HG03354 (cell line): ENCODE measurements at regions not wholly inside any gene's neighbourhood (a gene's known extent, or its start where the extent isn't known, plus 50 kb on each side); places are given as distances from the start of the nearest gene placed in this dataset.

Experiments
- ATAC-seq: cut with Tn5 transposase; IDR thresholded peaks from one replicate; pipeline ENCODE4 v1.9.1; 2021; ENCODE audit warnings: mild to moderate bottlenecking; ENCODE audit not compliant: unreplicated experiment, poor library complexity, severe bottlenecking

- ATAC-seq, result no peak
Observed at GRCh38 chr13:109387471-109387870, 398.9 kb downstream of the IRS2 start.

DNA sequence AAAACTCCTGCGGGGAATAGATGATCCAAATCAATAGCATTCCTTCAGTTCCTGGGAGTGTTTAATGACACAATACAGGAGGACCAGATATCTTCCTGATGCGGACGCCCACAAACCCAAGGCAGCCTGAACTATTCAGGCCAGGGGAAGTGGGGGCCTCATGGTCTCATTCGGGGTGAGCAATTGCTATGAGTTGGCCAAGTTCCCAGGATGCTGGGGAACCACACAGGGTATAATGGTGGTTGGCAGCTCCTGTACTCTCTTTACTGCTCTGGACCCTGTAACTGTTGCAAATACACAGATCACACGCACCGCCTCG, 401.2 kb downstream of the IRS2 start:
- ATAC-seq, result no peak

DNA sequence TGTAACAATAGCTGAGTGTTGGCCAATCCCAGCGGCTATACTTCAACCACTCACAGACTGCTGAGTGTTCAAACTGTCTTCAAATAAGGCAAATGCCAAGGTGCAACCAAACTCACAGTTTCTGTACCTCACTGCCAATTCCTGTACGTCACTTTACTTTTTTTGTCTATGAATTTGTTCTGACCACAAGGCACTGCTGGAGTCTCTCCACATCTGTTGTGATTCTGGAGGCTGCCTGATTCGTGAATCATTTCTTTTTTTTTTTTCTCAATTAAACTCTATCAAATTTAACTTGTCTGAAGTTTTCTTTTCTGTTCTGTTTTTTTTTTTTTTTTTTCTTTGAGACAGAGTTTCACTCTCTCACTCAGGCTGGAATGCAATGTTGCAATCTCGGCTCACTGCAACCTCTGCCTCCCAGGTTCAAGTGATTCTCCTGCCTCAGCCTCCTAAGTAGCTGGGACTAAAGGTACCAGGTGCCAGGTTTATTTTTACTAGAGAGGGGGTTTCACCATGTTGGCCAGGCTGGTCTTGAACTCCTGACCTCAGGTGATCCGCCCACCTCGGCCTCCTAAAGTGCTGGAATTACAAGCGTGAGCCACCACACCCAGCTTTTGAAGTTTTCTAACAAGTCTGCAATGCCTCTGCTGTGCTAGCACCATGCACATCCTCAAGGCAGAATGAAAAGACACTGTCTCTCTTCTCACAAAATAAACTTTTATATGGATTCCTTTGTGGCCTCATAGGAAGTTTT, 401.7 kb downstream of the IRS2 start:
- ATAC-seq, result no peak

DNA sequence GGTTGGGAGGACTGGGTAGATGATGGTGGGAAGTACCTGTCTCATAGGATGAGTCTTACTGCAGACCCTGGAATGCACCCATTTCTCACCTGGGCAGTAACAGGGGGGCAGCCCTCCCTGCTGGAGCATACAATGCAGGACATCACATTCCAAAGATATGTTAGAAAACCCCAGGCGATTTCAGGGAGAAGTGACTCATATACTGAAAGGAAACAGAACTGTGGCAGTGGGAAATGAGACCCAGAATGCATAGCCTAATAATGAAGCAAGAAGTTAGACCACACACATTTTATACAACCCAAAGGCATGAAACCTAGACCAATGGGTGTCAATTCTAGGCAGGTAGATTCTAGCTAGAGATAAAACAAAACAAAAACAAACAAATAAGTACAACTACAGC, 402.7 kb downstream of the IRS2 start:
- ATAC-seq, result no peak

DNA sequence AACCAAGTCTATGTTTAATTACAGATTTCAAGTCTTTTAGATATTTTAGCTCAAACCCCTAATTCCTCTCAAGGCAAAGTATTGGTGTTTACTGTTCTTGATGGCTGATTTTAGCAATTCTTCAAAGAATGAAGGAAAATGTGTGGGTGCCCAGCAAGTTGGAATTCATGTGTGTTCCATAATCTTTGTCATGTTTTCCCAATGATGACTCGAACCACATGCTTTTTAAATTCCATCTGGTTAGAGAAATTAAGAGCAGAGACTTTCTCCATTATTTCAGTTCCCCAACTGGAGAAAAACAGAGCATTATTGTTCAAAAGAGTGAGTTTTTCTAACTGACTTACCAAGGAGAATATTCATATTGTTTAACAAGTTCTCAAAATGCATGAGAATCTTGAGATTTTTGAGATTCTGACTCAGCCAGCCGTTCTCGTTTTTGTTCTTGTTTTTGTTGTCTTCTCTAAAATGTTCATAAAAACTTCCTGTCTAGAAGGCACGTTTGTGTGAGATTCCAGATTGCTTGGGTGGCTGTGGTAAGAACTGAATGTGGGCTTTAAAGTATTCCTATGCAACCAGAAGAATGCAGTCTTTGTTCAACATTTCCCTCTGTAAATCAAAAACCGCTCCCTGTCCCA, 404.7 kb downstream of the IRS2 start:
- no peak for ATAC-seq

DNA sequence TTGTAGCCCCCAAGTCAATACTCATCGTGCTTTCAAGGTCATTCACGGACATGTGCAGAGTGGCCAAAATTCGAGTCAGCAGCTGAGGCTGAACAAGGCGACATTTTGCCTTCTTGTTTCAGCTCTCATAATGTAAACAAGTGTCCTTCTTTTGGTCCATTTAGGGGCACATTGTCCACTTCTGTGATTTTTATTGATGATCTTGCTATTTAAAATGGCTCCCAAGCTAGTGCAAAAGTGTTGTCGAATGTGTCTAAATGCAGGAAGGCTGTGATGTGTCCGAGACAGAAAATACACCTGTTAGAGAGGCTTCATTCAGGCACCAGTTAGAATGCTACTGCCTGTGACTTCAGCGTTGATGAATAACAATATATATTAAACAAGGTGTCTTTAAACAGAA, 405.9 kb downstream of the IRS2 start:
- ATAC-seq, result no peak

- no peak for ATAC-seq
Observed at GRCh38 chr13:109379930-109380329, 406.5 kb downstream of the IRS2 start.

- ATAC-seq, result no peak
Observed at GRCh38 chr13:109376936-109377335, 409.4 kb downstream of the IRS2 start.

GRCh38 chr13:109374609-109375200, 411.7 kb downstream of the IRS2 start:
- no peak for ATAC-seq

DNA sequence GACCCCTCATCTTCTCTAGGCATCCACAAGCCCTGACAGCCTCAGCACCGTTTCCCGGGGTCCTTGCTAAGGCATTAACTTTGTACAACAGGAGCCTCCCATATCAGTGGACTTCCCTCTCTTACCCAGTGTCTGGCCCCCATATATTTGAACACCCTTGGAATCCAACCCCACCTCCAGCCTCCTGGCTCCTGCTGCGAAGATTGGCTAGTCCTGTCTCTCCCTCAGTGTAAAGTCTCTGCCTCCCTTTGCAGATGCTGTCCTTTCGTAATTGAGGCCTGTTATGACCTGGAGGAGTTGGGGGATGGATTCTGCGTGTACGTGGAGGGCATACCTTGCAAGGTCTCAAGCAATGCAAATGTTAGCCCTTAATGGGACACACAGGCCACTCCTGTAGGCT, 413.7 kb downstream of the IRS2 start:
- ATAC-seq, result no peak

DNA sequence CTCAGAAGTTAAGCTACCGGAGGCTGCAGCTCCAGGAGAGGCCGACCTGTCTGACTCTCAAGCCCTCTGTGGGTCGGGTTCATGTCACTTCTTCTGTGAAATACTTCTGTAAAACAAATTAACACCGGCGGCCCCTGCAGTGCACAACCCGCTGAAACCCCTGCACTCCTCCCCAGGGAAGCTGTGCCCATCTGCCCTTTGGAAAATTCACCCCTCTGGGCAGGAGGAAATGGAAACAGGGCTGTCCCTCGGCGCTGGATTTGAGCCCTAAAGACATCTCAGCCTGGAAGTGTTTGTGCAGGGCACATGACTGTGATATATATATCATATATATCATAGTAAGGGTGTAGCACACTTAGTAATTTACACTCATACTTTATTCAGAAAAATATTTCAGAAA, 415.3 kb downstream of the IRS2 start:
- no peak for ATAC-seq

- ATAC-seq, result no peak
Observed at GRCh38 chr13:109370496-109370895, 415.9 kb downstream of the IRS2 start.

GRCh38 chr13:109369353-109370052, 416.9 kb downstream of the IRS2 start:
- ATAC-seq, result no peak

- ATAC-seq, result no peak
Observed at GRCh38 chr13:109368230-109368629, 418.2 kb downstream of the IRS2 start.

- ATAC-seq, result no peak
Observed at GRCh38 chr13:109366525-109366924, 419.9 kb downstream of the IRS2 start.

- no peak for ATAC-seq
Observed at GRCh38 chr13:109363431-109363830, 423.0 kb downstream of the IRS2 start.

- no peak for ATAC-seq
Observed at GRCh38 chr13:109362616-109363015, 423.8 kb downstream of the IRS2 start.

DNA sequence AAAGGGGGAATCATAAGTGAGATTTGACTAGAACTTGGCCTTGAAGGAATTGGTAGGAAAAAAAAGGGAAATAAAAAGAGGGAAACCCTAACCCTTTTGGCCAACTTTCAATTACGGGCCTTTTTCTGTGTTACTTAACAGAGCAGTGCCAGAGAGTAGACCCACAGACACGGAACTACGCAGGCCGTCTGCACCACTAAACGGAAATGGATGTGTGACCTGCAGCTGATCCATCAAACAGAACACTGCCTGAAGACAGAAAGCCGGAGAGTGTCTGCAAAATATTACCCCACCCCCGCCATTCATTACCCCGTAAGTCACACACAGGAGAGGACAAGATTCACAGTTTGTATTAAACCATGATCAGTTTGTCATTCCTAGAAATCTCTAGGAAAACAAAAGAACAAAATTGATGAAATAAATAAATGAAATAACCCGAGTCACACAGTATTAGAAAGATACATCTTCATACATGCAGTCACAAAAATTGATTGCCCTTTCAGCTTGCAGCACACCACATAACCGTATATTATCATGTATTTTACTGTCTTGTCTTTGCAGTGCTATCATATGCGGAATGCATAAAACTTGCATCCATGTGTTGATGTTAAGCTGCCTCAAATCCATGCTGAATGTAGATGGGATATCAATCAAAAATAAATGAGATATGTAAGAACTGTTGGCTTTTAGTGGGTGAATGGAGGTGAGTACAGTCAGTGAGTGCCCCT, 424.7 kb downstream of the IRS2 start:
- no peak for ATAC-seq

GRCh38 chr13:109357751-109358471, 428.5 kb downstream of the IRS2 start:
- ATAC-seq, result no peak
